GM18873 (cell line): ENCODE measurements at regions not wholly inside any gene's neighbourhood (a gene's known extent, or its start where the extent isn't known, plus 50 kb on each side); places are given as distances from the start of the nearest gene placed in this dataset.

Experiments used
- ATAC-seq: cut with Tn5 transposase; IDR thresholded peaks from one replicate; pipeline ENCODE4 v1.9.1; 2021; ENCODE audit warnings: mild to moderate bottlenecking, moderate library complexity, moderate number of reproducible peaks; ENCODE audit not compliant: unreplicated experiment, low FRiP score

GRCh38 chr6:163777716-163778115 is 363.2 kb downstream of the QKI start:
- ATAC-seq = no peak

DNA sequence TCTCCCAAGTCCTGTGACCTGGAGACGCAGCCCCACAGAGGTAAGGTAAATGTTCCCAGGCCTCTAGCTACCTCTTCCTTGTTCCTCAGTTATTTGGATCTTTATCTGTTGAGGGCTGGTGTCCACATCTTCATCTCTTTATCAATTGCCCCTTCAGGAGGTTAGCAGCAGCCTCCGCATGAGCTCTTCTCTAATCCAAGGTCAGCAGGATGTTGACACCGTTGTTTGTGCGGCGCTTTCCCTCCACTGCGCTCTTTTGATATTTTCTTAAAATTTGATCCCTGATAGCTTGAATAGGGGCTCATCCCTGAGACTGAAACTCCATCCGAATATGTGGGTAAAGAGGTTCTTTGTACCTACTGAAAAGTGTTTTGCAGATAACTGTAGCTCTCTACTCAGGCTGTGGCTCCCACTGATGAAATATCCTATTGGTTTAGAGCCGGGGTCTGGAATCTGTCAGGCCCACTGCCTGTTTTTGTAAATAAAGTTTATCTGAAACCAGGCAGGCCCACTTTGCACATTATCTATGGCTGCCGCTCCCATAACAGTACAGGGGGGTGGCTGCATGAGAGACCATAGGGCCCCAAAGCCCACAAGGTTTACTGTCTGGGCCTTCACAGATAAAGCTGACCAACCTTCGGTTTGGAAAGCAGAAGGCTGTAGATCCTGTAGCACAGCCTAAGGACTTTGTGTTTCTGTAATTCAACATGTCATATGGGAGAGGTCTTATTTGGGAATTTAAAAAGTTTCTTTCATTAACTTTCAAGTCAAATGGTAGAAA is 362.6 kb downstream of the QKI start:
- ATAC-seq = no peak

- no peak for ATAC-seq
Measured at GRCh38 chr6:163776196-163776905, 361.8 kb downstream of the QKI start.

DNA sequence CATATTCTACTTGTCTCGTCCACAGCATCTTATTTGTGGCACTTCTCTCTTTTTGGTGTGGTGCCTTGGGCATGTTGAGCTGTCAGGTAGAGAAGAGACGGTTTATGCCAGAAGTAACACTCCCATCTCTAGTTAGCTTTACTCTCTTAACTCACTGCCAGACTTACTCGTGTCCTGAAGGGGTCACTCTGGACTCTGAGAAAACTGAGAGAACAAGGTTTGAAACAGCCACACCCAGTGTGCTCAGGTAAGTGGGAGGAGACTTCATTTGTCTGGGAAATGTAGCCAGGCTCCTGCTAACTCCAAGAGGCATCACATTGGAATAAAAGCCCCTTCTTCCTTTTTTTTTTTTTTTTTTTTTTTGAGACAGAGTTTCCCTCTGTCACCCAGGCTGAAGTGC is 360.8 kb downstream of the QKI start:
- ATAC-seq = no peak

DNA sequence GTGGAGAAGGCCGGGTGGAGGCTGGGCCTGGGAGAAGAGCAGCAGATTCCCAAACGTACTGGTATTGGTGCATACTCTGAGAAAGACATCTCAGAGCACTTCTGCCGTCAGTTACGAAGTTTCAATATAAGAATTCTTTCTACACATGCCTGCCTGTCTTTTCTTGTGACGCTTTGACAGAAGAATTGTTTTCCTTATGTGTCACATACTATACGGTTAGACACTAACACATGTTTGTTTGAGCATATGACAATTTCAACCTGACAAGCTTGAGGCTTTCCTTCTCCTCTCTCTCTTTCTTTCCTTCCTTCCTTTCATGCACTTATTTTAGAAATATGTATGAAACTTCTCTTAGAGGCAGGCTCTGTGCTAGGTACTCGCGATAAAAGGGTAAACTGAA is 360.0 kb downstream of the QKI start:
- ATAC-seq = no peak

GRCh38 chr6:163773646-163774045 is 359.1 kb downstream of the QKI start:
- ATAC-seq = no peak

GRCh38 chr6:163772701-163773100 is 358.2 kb downstream of the QKI start:
- ATAC-seq = no peak

DNA sequence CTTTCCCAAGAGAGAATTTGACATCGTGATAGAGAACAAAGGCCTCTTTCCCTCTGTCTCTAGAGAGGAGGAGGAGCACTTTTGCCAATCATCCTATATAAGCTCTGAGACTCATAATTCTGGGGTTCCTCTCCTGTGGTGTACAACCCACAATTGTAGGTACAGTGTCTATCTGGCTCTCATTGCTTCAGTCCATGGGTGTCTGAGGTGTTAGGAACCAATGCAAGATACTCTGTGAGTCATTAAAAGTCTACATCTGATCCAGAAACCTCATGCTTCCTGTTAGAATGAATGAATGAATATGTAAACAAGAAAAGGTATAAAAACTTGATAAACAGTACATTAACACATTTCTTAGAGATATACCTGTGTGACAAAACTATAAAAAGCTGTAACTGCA is 356.7 kb downstream of the QKI start:
- ATAC-seq = no peak

- ATAC-seq = no peak
Measured at GRCh38 chr6:163768905-163769304, 354.4 kb downstream of the QKI start.

- ATAC-seq = no peak
Measured at GRCh38 chr6:163766936-163767335, 352.4 kb downstream of the QKI start.

DNA sequence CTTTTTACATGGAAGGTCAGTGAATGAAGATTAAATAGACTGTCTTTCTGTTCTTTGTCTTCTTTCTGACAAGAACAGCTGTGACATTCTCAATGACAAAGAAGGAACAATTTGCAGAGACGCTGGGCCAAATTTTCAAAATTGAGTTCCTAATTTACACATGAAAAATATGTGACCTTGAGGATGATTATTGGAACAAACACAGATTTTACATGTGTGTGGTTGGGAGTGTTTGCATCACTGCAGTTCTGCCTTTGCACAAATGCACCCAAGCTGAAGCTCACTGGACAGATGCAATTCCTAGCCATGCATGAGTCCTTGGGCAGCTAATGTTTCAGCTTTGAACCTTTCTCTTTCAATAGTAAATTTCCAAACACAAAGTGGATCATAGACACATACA is 350.8 kb downstream of the QKI start:
- ATAC-seq = no peak

DNA sequence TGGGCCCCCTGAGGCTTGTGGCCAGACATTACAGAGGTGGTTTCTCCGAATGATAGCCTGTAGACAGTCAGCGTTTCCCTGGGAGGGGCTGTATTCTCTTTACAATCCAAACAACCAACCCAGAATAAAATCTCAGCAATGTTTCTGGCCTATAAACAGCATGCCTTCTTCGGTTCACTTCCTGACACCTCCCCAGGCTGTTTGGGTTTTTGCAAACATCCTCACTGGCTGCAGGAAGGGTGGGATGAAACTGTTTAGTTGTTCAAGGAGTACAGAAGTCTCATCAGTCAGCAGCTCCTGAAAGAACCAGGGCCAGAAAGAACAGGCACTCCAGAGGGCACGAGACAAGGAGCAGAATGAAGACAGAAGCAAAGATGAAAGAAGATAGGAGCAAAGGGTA is 350.0 kb downstream of the QKI start:
- no peak for ATAC-seq

DNA sequence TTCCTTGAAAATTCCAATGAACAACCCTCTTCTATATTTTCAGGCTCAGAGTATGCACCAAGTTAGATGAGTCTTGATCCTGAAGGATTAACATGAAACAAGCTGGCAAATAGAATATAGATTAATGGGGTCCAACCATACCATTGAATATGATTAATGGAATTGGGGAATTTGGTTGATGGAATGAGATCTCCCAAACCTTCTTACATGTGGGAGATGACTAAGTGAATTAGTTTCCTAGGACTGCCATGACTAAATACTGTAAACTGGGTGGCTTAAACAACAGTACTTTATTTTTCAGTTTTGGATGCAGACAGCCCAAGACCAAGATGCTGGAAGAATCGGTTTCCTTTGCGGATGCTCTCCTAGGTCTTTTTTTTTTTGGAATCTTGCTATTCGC is 347.0 kb downstream of the QKI start:
- ATAC-seq = no peak

DNA sequence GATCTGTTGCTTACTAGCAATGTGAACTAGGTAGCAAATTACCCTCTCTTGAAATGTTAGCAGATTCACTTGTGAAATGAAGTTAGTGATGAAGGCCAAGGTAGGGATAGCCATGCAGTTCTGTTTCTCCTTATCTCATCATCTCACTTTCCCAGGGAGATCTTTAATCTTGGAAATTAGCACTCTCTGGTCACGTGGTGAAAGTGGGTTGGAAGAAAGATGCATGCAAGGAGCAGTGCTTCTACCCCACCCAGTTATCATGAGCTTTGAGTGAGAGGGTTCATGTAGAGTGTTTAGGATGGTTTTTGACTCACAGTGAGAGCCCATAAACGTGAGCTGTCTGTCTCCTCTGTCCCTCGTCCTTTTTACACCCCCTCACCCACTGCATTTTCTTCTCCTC is 346.3 kb downstream of the QKI start:
- ATAC-seq = no peak

DNA sequence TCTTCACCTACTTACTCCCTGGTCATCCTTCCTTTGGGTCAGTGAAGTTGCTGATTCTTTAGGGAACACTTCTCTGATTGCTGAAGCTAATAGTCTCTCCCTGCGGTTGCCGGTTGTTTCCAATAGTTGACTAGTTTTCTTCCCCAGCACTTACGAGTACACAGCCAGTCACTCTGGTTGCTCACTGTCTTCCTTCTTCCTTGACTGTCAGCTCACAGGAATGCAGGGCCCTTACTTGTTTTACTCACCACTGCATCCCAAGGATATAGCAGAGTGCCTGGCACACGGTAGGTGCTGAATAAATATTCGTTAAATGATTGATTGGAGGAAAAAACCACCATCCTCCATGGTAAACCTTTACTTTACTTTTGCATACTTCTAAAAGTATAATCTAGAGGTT is 345.0 kb downstream of the QKI start:
- no peak for ATAC-seq

GRCh38 chr6:163757520-163757919 is 343.0 kb downstream of the QKI start:
- no peak for ATAC-seq

- ATAC-seq = peak; percentile 100
Measured at GRCh38 chr6:163756079-163756478, 341.6 kb downstream of the QKI start.

DNA sequence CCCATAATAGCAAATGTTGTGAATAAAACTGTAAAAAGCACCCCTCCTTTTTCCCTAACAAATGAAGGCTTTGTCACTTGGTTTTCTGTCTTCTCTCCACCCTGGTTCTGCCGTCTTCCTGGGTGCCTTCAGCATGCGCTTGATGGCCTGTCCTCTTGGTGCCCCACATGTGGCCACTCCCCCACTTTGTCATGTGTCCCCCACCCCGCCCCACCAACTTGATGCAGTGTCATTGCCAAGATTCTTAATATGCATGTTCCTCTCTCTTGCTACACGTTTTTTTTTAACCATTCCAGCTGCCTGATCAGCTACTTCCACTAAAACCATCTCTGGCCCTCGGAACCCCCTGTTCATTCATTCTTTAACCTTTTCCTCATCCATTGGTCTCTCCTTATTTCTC is 340.3 kb downstream of the QKI start:
- ATAC-seq = no peak

GRCh38 chr6:163753430-163753829 is 338.9 kb downstream of the QKI start:
- no peak for ATAC-seq

DNA sequence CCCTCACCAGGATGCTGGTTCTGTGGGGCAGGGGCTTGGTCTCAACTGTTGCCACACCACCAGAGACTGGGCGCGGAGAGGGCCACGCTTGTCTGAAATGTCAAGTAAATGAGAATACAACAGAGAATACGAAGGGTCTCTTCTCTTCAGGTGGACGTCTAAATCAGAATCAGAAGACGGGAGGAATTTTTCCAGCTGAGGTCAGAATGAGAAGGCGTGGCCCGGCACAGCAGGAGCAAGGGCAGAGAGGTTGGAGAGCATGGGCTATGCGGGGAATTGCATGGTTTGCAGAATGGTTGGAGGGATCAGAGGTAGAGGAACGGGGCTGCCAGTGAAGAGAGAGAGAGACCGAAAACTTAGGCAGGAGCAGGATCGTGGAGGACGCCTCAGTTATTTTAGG is 337.9 kb downstream of the QKI start:
- no peak for ATAC-seq

GRCh38 chr6:163751032-163751525 is 336.6 kb downstream of the QKI start:
- no peak for ATAC-seq

- no peak for ATAC-seq
Measured at GRCh38 chr6:163750431-163751031, 336.0 kb downstream of the QKI start.
